Stimulated activated CD4-positive, alpha-beta T cell treated with anti-CD3 and anti-CD28 coated beads, Interleukin-4, amount 100 ng/mL, for 24 hours (primary cell): ENCODE measurements at regions not wholly inside any gene's neighbourhood (a gene's known extent, or its start where the extent isn't known, plus 50 kb on each side); places are given as distances from the start of the nearest gene placed in this dataset.
A peak's percentile ranks its signal among the peaks of the same experiment; 100 is the strongest.
"Not testable (repeated sequence)": the region's sequence is repeated elsewhere in the genome, so short reads cannot be mapped to it uniquely, and the experiment has no call there.

ENCODE experiments used
- DNase-seq: peaks from one replicate; pipeline ENCODE4 v3.0.0-alpha.2; 2020

- no peak for DNase-seq
These were observed 202.9 kb upstream of the WWC1 start for GRCh38 chr5:168088410-168089173.

GRCh38 chr5:168089201-168089887 is 202.1 kb upstream of the WWC1 start:
- no peak for DNase-seq

- DNase-seq = no peak
These were observed 198.9 kb upstream of the WWC1 start for GRCh38 chr5:168092209-168093185.

GRCh38 chr5:168093200-168093910 is 198.1 kb upstream of the WWC1 start:
- no peak for DNase-seq

GRCh38 chr5:168096525-168096924 is 194.9 kb upstream of the WWC1 start:
- no peak for DNase-seq

GRCh38 chr5:168097876-168098653 is 193.4 kb upstream of the WWC1 start:
- DNase-seq = no peak

GRCh38 chr5:168101352-168101751 is 190.1 kb upstream of the WWC1 start:
- DNase-seq = no peak

GRCh38 chr5:168103018-168103417 is 188.4 kb upstream of the WWC1 start:
- DNase-seq = not testable (repeated sequence)

GRCh38 chr5:168104350-168104749 is 187.1 kb upstream of the WWC1 start:
- DNase-seq = no peak

GRCh38 chr5:168104811-168105481 is 186.5 kb upstream of the WWC1 start:
- DNase-seq = no peak

- DNase-seq = no peak
These were observed 185.3 kb upstream of the WWC1 start for GRCh38 chr5:168106008-168106761.

- DNase-seq = no peak
These were observed 182.0 kb upstream of the WWC1 start for GRCh38 chr5:168109441-168109840.

GRCh38 chr5:168110384-168110783 is 181.1 kb upstream of the WWC1 start:
- DNase-seq = no peak

- no peak for DNase-seq
These were observed 180.3 kb upstream of the WWC1 start for GRCh38 chr5:168110870-168111832.

- DNase-seq = peak; percentile 28
These were observed 176.9 kb upstream of the WWC1 start for GRCh38 chr5:168114444-168115017.

GRCh38 chr5:168117469-168117868 is 174.0 kb upstream of the WWC1 start:
- no peak for DNase-seq

GRCh38 chr5:168118042-168118668 is 173.3 kb upstream of the WWC1 start:
- DNase-seq = no peak
